HL-60 (cell line): ENCODE measurements at regions not wholly inside any gene's neighbourhood (a gene's known extent, or its start where the extent isn't known, plus 50 kb on each side); places are given as distances from the start of the nearest gene placed in this dataset.

Experiments used
- DNase-seq, 2 experiments: peaks; one replicate each; pipeline ENCODE4 v3.0.0-alpha.2; 2010 to 2020; ENCODE audit warnings: low read depth in 1 of 2, low spot score in 1 of 2
- H3K27ac ChIP-seq: fragments of 250-450 bp; sonication (Bioruptor Pico); replicated peaks from 2 replicates; pipeline ENCODE4 v1.5.1; 2020; ENCODE audit warnings: mild to moderate bottlenecking, moderate library complexity
- H3K27me3 ChIP-seq: fragments of 250-450 bp; sonication (Bioruptor Pico); 2 replicates; pipeline ENCODE4 v1.5.1; 2021; ENCODE audit warnings: mild to moderate bottlenecking, moderate library complexity; ENCODE audit not compliant: insufficient read depth, poor library complexity, severe bottlenecking
- H3K4me3 ChIP-seq: replicated peaks from 2 replicates; pipeline ENCODE4 v1.5.1; 2011; ENCODE audit warnings: mild to moderate bottlenecking, control low read depth, low read length; ENCODE audit not compliant: insufficient read depth
- CTCF ChIP-seq: IDR thresholded peaks from one replicate; pipeline ENCODE4 v1.5.1; 2011; ENCODE audit warnings: low read length, control low read depth, inconsistent platforms; ENCODE audit not compliant: insufficient read depth
- GABPA ChIP-seq: IDR thresholded peaks from 2 replicates; pipeline ENCODE4 v1.6.1; 2012; ENCODE audit warnings: low read depth
- POLR2AphosphoS5 ChIP-seq: IDR thresholded peaks from 2 replicates; pipeline ENCODE4 v1.6.1; 2012; ENCODE audit warnings: low read depth
- REST ChIP-seq: IDR thresholded peaks from 2 replicates; pipeline ENCODE4 v1.6.1; 2012; ENCODE audit warnings: low read depth; ENCODE audit not compliant: insufficient replicate concordance
- SPI1 ChIP-seq: IDR thresholded peaks from 2 replicates; pipeline ENCODE4 v1.6.1; 2012; ENCODE audit warnings: low read depth, mild to moderate bottlenecking, borderline replicate concordance

GRCh38 chr3:154931484-154931883 lies 148.6 kb upstream of the MME start:
- Histone ChIP-seq H3K4me3 (no peak overlapping the region), H3K27me3 (no peaks in the 10 kb centered on the region), H3K27ac (no peak overlapping the region)
- DNase-seq = no peak
- TF ChIP-seq SPI1 (no peak), REST (no peak)

GRCh38 chr3:154926721-154927120 lies 153.4 kb upstream of the MME start:
- Histone ChIP-seq H3K27me3 (no peaks in the 10 kb centered on the region), H3K27ac (no peak overlapping the region), H3K4me3 (no peak overlapping the region)
- no peak for DNase-seq
- TF ChIP-seq SPI1 = no peak
- TF ChIP-seq POLR2AphosphoS5 = no peak
- no peak for TF ChIP-seq REST
- TF ChIP-seq GABPA = no peak
- TF ChIP-seq CTCF = no peak

GRCh38 chr3:154921351-154921750 lies 158.8 kb upstream of the MME start:
- Histone ChIP-seq H3K27me3 (no peaks in the 10 kb centered on the region), H3K27ac (no peak overlapping the region), H3K4me3 (no peak overlapping the region)
- TF ChIP-seq CTCF (no peak), POLR2AphosphoS5 (no peak), REST (no peak), SPI1 (no peak), GABPA (no peak)
- DNase-seq = no peak

- H3K4me3 ChIP-seq = no peak overlapping the region
- DNase-seq = no peak
- no peak for TF ChIP-seq CTCF
- no peak for TF ChIP-seq REST
- TF ChIP-seq SPI1 = no peak
- TF ChIP-seq GABPA = no peak
- TF ChIP-seq POLR2AphosphoS5 = no peak
- no peak overlapping the region for H3K27ac ChIP-seq
- no peaks in the 10 kb centered on the region for H3K27me3 ChIP-seq
These were observed 160.9 kb upstream of the MME start for GRCh38 chr3:154919226-154919625.
